ENCODE measurements at regions not wholly inside any gene's neighbourhood (a gene's known extent, or its start where the extent isn't known, plus 50 kb on each side); places are given as distances from the start of the nearest gene placed in this dataset.
"Not testable (repeated sequence)": the region's sequence is repeated elsewhere in the genome, so short reads cannot be mapped to it uniquely, and the experiment has no call there.

DNA sequence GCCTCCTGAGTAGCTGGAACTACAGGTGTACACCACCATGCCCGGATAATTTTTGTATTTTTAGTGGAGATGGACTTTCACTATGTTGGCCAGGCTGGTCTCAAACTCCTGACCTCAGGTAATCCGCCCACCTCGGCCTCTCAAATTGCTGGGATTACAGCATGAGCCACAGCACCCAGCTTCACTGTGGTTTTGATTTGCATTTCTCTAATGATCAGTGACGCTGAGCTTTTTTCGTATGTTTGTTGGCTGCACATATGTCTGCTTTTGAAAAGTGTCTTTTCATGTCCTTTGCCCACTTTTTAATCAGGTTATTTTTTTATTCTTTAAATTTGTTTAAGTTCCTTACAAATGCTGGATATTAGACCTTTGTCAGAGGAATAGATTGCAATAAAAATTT, 696.0 kb downstream of the ZBBX start:
- H3K4me1 ChIP-seq (ENCODE audit: control insufficient read depth, insufficient read depth, low read length); H3K36me3 ChIP-seq (ENCODE audit: control insufficient read depth, insufficient read depth, low read length); H3K9me3 ChIP-seq (ENCODE audit: control insufficient read depth, insufficient read depth, low read length); H3K27ac ChIP-seq (ENCODE audit: low read depth, low read length); H3K4me3 ChIP-seq (ENCODE audit: low read depth, low read length); DNase-seq (ENCODE audit: low read depth in 4 of 6, low spot score in 6 of 6); H3K27me3 ChIP-seq (ENCODE audit: control insufficient read depth, insufficient read depth, low read length): not testable (repeated sequence)
- WGBS (ENCODE audit: insufficient coverage): 97% methylated on average over 3 of the region's 5 CpGs

DNA sequence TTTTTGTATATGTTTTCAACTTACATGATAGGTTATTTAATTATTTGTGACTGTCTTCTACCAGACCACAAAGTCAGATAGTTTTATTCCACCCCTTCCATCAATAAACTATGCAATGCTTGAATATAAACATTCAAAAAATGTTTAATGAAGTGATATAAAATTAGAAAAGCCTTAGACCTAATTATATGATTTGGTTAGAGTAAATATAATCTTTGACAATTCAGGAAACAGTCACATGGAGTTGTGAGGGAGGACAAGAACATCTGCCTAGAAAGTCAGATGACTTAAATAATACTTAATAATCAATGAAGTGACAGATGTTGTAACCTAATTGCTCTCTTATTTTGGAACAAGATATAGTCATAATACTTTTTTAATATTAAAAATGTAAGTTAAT, 710.3 kb downstream of the ZBBX start:
- DNase-seq (ENCODE audit: low read depth in 4 of 6, low spot score in 6 of 6): no peak
- H3K9me3 ChIP-seq (ENCODE audit: control insufficient read depth, insufficient read depth, low read length): no peaks in the 10 kb centered on the region
- no peaks in the 10 kb centered on the region for H3K27me3 ChIP-seq (ENCODE audit: control insufficient read depth, insufficient read depth, low read length)
- H3K36me3 ChIP-seq (ENCODE audit: control insufficient read depth, insufficient read depth, low read length): no peaks in the 10 kb centered on the region
- H3K4me1 ChIP-seq (ENCODE audit: control insufficient read depth, insufficient read depth, low read length): no peaks in the 10 kb centered on the region
- H3K27ac ChIP-seq (ENCODE audit: low read depth, low read length): no peak overlapping the region
- no peak overlapping the region for H3K4me3 ChIP-seq (ENCODE audit: low read depth, low read length)

- 71% methylated on average over 1 of the region's 1 CpG for WGBS (ENCODE audit: insufficient coverage)
- Histone ChIP-seq H3K36me3 (ENCODE audit: control insufficient read depth, insufficient read depth, low read length) (no peaks in the 10 kb centered on the region), H3K4me3 (ENCODE audit: low read depth, low read length) (no peak overlapping the region), H3K4me1 (ENCODE audit: control insufficient read depth, insufficient read depth, low read length) (no peaks in the 10 kb centered on the region), H3K27ac (ENCODE audit: low read depth, low read length) (no peak overlapping the region), H3K27me3 (ENCODE audit: control insufficient read depth, insufficient read depth, low read length) (no peaks in the 10 kb centered on the region), H3K9me3 (ENCODE audit: control insufficient read depth, insufficient read depth, low read length) (peaks cover 2% of the 10 kb centered on the region)
- DNase-seq (ENCODE audit: low read depth in 4 of 6, low spot score in 6 of 6): no peak
Measured at GRCh38 chr3:166663194-166663593, 716.9 kb downstream of the ZBBX start.

DNA sequence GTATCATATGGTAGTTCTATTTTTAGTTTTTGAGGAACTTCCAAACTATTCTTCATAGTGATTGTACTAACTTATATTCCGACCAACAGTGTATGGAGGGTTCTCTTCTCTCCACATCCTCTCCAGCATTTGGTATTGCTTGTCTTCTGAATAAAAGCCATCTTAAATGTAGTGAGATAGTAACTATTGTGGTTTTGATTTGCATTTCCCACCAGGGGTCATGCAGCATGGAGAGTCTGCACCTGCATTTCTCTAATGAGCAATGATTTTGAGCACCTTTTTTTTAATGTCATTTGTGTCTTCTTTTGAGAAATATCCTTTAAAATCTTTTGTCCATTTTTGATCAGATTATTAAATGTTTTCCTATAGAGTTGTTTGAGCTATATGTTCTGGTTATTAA, 718.5 kb downstream of the ZBBX start:
- no peaks in the 10 kb centered on the region for H3K27me3 ChIP-seq (ENCODE audit: control insufficient read depth, insufficient read depth, low read length)
- H3K36me3 ChIP-seq (ENCODE audit: control insufficient read depth, insufficient read depth, low read length): no peaks in the 10 kb centered on the region
- no peak overlapping the region for H3K27ac ChIP-seq (ENCODE audit: low read depth, low read length)
- no peaks in the 10 kb centered on the region for H3K4me1 ChIP-seq (ENCODE audit: control insufficient read depth, insufficient read depth, low read length)
- H3K9me3 ChIP-seq (ENCODE audit: control insufficient read depth, insufficient read depth, low read length): peaks cover 3% of the 10 kb centered on the region
- H3K4me3 ChIP-seq (ENCODE audit: low read depth, low read length): no peak overlapping the region
- no CpG with 5 or more reads among the region's 1 CpG for WGBS (ENCODE audit: insufficient coverage)
- no peak for DNase-seq (ENCODE audit: low read depth in 4 of 6, low spot score in 6 of 6)

DNA sequence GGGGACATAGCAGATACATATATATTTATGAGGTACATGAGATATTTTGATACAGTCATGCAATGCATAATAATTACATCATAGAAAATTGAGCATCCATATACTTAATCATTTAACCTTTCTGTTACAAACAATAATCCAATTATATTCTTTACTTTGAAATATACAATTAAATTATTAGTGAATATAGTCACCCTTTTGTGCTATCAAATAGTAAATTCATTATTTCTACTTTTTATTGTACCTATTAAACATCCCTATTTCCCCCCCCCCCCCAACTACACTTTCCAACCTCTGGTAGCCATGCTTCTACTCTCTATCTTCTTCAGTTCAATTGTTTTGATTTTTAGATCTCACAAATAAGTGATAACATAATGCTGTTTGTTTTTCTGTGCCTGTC, 719.1 kb downstream of the ZBBX start:
- DNase-seq (ENCODE audit: low read depth in 4 of 6, low spot score in 6 of 6): no peak
- Histone ChIP-seq H3K4me3 (ENCODE audit: low read depth, low read length) (no peak overlapping the region), H3K36me3 (ENCODE audit: control insufficient read depth, insufficient read depth, low read length) (no peaks in the 10 kb centered on the region), H3K4me1 (ENCODE audit: control insufficient read depth, insufficient read depth, low read length) (no peaks in the 10 kb centered on the region), H3K27me3 (ENCODE audit: control insufficient read depth, insufficient read depth, low read length) (no peaks in the 10 kb centered on the region), H3K9me3 (ENCODE audit: control insufficient read depth, insufficient read depth, low read length) (peaks cover 3% of the 10 kb centered on the region), H3K27ac (ENCODE audit: low read depth, low read length) (no peak overlapping the region)

GRCh38 chr3:166637984-166638530, 742.0 kb downstream of the ZBBX start:
- H3K4me3 ChIP-seq (ENCODE audit: low read depth, low read length): no peak overlapping the region
- peaks cover 2% of the 10 kb centered on the region for H3K9me3 ChIP-seq (ENCODE audit: control insufficient read depth, insufficient read depth, low read length)
- no peaks in the 10 kb centered on the region for H3K4me1 ChIP-seq (ENCODE audit: control insufficient read depth, insufficient read depth, low read length)
- H3K27ac ChIP-seq (ENCODE audit: low read depth, low read length): no peak overlapping the region
- no peak for DNase-seq (ENCODE audit: low read depth in 4 of 6, low spot score in 6 of 6)
- no peaks in the 10 kb centered on the region for H3K27me3 ChIP-seq (ENCODE audit: control insufficient read depth, insufficient read depth, low read length)
- whole genome bisulfite sequencing (ENCODE audit: insufficient coverage): 87% methylated on average over 2 of the region's 3 CpGs
- H3K36me3 ChIP-seq (ENCODE audit: control insufficient read depth, insufficient read depth, low read length): no peaks in the 10 kb centered on the region

DNA sequence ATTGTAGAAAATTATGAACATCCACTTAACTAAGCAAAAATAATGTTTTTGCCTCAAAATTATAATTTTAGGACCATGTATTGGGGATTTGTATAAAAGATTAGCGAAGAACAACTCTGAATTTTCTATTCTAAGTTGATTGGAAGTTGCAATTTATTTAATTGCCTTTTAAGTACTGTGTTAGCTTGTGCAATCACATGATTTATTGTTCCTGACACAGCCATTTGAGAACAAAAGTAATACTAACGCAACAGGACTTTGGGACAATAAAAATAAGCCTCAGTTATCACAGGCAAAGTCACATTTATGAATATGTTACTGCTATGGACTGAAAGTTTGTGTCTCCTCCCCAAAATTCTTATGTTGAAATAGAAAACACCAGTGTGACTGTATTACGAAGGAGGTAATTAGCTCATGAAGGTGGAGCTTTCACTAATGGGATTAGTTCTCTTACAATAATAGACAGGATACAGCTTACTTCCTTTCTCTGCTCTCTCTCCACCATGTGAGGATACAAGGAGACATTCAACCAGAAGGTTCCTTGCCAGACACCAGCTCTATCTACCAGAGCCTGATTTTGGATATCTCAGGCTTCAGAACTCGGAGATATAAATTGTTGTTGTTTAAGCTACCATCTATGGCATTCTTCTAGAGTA, 745.9 kb downstream of the ZBBX start:
- no peaks in the 10 kb centered on the region for H3K27me3 ChIP-seq (ENCODE audit: control insufficient read depth, insufficient read depth, low read length)
- no CpG with 5 or more reads among the region's 4 CpGs for WGBS (ENCODE audit: insufficient coverage)
- no peaks in the 10 kb centered on the region for H3K36me3 ChIP-seq (ENCODE audit: control insufficient read depth, insufficient read depth, low read length)
- H3K9me3 ChIP-seq (ENCODE audit: control insufficient read depth, insufficient read depth, low read length): peaks cover 2% of the 10 kb centered on the region
- no peaks in the 10 kb centered on the region for H3K4me1 ChIP-seq (ENCODE audit: control insufficient read depth, insufficient read depth, low read length)
- H3K27ac ChIP-seq (ENCODE audit: low read depth, low read length): no peak overlapping the region
- no peak for DNase-seq (ENCODE audit: low read depth in 4 of 6, low spot score in 6 of 6)
- H3K4me3 ChIP-seq (ENCODE audit: low read depth, low read length): no peak overlapping the region

DNA sequence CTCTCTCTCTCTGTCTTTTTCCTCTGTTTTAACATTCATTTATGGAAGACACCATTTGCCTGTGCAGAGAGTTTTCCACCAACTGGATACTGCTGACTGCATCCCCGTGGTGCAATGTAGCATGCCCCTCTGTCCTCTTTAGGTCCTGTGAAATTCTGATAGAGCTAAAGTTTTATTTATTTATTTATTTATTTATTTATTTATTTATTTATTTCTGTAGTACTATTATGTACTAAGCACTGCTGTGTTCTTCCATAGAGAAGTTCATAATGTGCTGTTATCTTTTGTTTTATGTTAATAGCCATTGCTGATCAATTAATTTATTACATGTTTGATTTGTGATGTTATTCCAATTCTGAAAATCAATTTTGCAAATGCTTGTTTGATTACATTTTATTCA, 749.9 kb downstream of the ZBBX start:
- no peaks in the 10 kb centered on the region for H3K4me1 ChIP-seq (ENCODE audit: control insufficient read depth, insufficient read depth, low read length)
- DNase-seq (ENCODE audit: low read depth in 4 of 6, low spot score in 6 of 6): no peak
- H3K9me3 ChIP-seq (ENCODE audit: control insufficient read depth, insufficient read depth, low read length): no peaks in the 10 kb centered on the region
- no peaks in the 10 kb centered on the region for H3K36me3 ChIP-seq (ENCODE audit: control insufficient read depth, insufficient read depth, low read length)
- H3K27me3 ChIP-seq (ENCODE audit: control insufficient read depth, insufficient read depth, low read length): no peaks in the 10 kb centered on the region
- H3K4me3 ChIP-seq (ENCODE audit: low read depth, low read length): no peak overlapping the region
- H3K27ac ChIP-seq (ENCODE audit: low read depth, low read length): no peak overlapping the region
- WGBS (ENCODE audit: insufficient coverage): no CpG with 5 or more reads among the region's 1 CpG

GRCh38 chr3:166613365-166613764, 766.7 kb downstream of the ZBBX start:
- DNase-seq (ENCODE audit: low read depth in 4 of 6, low spot score in 6 of 6): no peak
- WGBS (ENCODE audit: insufficient coverage): no CpG with 5 or more reads among the region's 1 CpG
- no peak overlapping the region for H3K27ac ChIP-seq (ENCODE audit: low read depth, low read length)

DNA sequence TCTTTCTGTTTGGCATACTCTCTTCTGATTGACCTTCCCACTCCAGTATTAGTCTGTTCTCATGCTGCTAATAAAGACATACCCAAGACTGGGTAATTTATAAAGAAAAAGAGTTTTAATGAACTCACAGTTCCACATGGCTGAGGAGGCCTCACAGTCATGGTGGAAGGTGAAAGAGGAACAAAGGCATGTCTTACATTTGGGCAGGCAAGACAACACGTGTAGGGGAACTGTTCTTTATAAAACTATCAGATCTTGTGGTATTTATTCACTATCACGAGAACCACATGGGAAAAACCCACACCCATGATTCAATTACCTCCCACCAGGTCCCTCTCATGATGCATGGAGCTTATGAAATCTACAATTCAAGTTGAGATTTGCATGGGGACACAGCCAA, 767.3 kb downstream of the ZBBX start:
- WGBS (ENCODE audit: insufficient coverage): 100% methylated on average over 1 of the region's 2 CpGs
- H3K36me3 ChIP-seq (ENCODE audit: control insufficient read depth, insufficient read depth, low read length); H3K27ac ChIP-seq (ENCODE audit: low read depth, low read length); H3K27me3 ChIP-seq (ENCODE audit: control insufficient read depth, insufficient read depth, low read length); H3K4me3 ChIP-seq (ENCODE audit: low read depth, low read length); H3K4me1 ChIP-seq (ENCODE audit: control insufficient read depth, insufficient read depth, low read length); DNase-seq (ENCODE audit: low read depth in 4 of 6, low spot score in 6 of 6); H3K9me3 ChIP-seq (ENCODE audit: control insufficient read depth, insufficient read depth, low read length): not testable (repeated sequence)

More at GRCh38 chr3:166613365-166613764, 766.7 kb downstream of the ZBBX start:
- no peaks in the 10 kb centered on the region for H3K4me1 ChIP-seq (ENCODE audit: control insufficient read depth, insufficient read depth, low read length)
- no peaks in the 10 kb centered on the region for H3K27me3 ChIP-seq (ENCODE audit: control insufficient read depth, insufficient read depth, low read length)
- no peak overlapping the region for H3K4me3 ChIP-seq (ENCODE audit: low read depth, low read length)
- no peaks in the 10 kb centered on the region for H3K9me3 ChIP-seq (ENCODE audit: control insufficient read depth, insufficient read depth, low read length)
- H3K36me3 ChIP-seq (ENCODE audit: control insufficient read depth, insufficient read depth, low read length): no peaks in the 10 kb centered on the region
